Tibial artery (tissue), 4 donors: ENCODE measurements at regions not wholly inside any gene's neighbourhood (a gene's known extent, or its start where the extent isn't known, plus 50 kb on each side); places are given as distances from the start of the nearest gene placed in this dataset.

Source experiments
- DNase-seq, 2 donors: peaks; one replicate each; pipeline ENCODE4 v3.0.0-alpha.2; 2019
- H3K27ac ChIP-seq, 2 donors: fragments of 200-600 bp; sonication (generic) in 1 of 2; 1 replicate in 1 of 2; 2 replicates in 1 of 2; pipeline ENCODE4 v1.5.1; 2018 to 2019; ENCODE audit warnings: mild to moderate bottlenecking in 1 of 2
- H3K27me3 ChIP-seq, 2 donors: fragments of 200-600 bp; sonication (generic) in 1 of 2; one replicate each; pipeline versions ENCODE4 v1.5.1 to v1.6.0; 2016 to 2019
- H3K36me3 ChIP-seq, 3 donors: fragments of 200-600 bp; sonication (generic) in 2 of 3; one replicate each; pipeline ENCODE4 v1.5.1; 2016 to 2019; ENCODE audit warnings: mild to moderate bottlenecking in 2 of 3
- H3K4me1 ChIP-seq, 4 donors: fragments of 200-600 bp; sonication (generic) in 2 of 4; 1 replicate in 3 of 4; 2 replicates in 1 of 4; pipeline ENCODE4 v1.5.1; 2016 to 2019
- H3K4me3 ChIP-seq, 2 donors: fragments of 200-600 bp; sonication (generic) in 1 of 2; 1 replicate in 1 of 2; 2 replicates in 1 of 2; pipeline ENCODE4 v1.5.1; 2018 to 2019; ENCODE audit warnings: mild to moderate bottlenecking in 2 of 2
- H3K9me3 ChIP-seq, 3 donors: fragments of 200-600 bp; sonication (generic) in 1 of 3; one replicate each; pipeline ENCODE4 v1.5.1; 2016 to 2019
- intact Hi-C: fragments of 100-400 bp; cut with DNase I; formaldehyde crosslinking; loops from one replicate; pipeline ENCODE4 v1.15.0; 2023; ENCODE audit warnings: low total_unique reads
- TF ChIP-seq, protein P1 (sequence below), 2 experiments: fragments of 200-600 bp in 1 of 2; fragments of 450-650 bp in 1 of 2; IDR thresholded peaks; one replicate each; pipeline ENCODE4 v1.5.1; 2017 to 2019; ENCODE audit warnings: antibody characterized with exemption in 2 of 2, mild to moderate bottlenecking in 1 of 2, moderate library complexity in 1 of 2

DNA sequence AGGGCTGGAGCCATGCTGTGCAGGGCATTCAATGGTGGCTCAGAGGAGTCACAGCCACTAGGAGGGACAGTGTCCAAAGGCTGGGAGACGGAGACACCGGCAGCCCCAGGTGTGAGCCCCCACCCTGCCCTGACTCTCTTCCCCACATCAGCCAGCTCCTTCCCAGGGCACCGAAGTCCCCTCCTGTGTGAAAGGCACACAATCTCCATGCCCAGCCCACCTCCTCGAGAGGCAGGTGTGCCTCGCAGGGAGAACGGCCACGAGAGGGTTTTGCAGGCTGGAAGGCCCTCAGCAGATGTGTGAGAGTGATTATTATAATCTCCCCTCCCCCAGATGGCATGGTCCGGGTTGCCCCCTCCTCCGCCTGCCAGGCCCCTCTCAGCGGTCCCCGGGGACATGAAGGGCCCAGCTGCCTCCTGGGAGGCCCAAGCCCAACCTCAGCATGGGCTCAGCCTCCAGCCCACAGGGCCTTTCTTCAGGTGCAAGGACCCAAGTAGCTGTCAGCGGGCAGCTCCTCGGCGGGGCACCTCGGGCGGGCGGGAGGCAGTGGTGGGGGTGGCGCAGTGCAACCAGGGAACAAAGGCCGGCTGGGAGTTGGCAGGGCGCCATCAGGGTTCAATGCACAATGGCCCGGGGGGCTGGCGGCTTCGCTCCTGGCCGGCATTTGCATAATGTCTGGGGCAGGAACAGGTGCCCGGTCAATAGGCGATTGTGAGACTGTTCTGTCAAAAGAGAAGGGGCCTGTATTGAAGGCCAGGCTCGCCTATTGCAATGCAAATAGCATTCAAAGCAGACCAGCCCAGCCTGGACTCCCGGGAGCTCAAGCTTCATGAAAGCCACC, 155.3 kb upstream of the ZMIZ1 start:
- intact Hi-C loops: no loop called here
- Histone ChIP-seq H3K27ac (no peak overlapping the region), H3K36me3 (no peaks in the 10 kb centered on the region), H3K9me3 (no peaks in the 10 kb centered on the region), H3K4me1 (no peaks in the 10 kb centered on the region), H3K27me3 (no peaks in the 10 kb centered on the region), H3K4me3 (no peak overlapping the region)
- TF ChIP-seq, protein P1, sequence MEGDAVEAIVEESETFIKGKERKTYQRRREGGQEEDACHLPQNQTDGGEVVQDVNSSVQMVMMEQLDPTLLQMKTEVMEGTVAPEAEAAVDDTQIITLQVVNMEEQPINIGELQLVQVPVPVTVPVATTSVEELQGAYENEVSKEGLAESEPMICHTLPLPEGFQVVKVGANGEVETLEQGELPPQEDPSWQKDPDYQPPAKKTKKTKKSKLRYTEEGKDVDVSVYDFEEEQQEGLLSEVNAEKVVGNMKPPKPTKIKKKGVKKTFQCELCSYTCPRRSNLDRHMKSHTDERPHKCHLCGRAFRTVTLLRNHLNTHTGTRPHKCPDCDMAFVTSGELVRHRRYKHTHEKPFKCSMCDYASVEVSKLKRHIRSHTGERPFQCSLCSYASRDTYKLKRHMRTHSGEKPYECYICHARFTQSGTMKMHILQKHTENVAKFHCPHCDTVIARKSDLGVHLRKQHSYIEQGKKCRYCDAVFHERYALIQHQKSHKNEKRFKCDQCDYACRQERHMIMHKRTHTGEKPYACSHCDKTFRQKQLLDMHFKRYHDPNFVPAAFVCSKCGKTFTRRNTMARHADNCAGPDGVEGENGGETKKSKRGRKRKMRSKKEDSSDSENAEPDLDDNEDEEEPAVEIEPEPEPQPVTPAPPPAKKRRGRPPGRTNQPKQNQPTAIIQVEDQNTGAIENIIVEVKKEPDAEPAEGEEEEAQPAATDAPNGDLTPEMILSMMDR (IDR thresholded peaks at IDR 0.05): no peak
- no peak for DNase-seq

DNA sequence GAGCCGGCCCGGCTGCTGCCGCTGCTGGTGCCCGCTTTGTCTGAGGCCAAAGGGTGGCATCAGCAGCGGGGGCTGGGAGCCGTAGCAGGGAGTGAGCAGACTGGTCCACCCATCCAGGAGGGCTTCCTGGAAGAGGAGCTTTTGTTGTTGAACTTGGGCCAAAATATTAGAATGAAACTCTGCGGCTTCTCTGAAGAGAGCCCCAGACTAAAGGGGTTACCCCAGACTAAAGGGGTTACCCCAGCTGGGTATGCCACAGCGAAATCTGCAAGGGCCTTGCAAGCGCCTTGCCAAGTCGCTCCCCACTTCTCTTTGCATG, 154.7 kb upstream of the ZMIZ1 start:
- intact Hi-C loops: no loop called here
- no peak overlapping the region for H3K27ac ChIP-seq
- H3K36me3 ChIP-seq: no peaks in the 10 kb centered on the region
- H3K4me3 ChIP-seq: no peak overlapping the region
- H3K9me3 ChIP-seq: no peaks in the 10 kb centered on the region
- no peak for DNase-seq
- no peaks in the 10 kb centered on the region for H3K27me3 ChIP-seq
- H3K4me1 ChIP-seq: no peaks in the 10 kb centered on the region
- TF ChIP-seq, protein P1 (IDR thresholded peaks at IDR 0.05): no peak

DNA sequence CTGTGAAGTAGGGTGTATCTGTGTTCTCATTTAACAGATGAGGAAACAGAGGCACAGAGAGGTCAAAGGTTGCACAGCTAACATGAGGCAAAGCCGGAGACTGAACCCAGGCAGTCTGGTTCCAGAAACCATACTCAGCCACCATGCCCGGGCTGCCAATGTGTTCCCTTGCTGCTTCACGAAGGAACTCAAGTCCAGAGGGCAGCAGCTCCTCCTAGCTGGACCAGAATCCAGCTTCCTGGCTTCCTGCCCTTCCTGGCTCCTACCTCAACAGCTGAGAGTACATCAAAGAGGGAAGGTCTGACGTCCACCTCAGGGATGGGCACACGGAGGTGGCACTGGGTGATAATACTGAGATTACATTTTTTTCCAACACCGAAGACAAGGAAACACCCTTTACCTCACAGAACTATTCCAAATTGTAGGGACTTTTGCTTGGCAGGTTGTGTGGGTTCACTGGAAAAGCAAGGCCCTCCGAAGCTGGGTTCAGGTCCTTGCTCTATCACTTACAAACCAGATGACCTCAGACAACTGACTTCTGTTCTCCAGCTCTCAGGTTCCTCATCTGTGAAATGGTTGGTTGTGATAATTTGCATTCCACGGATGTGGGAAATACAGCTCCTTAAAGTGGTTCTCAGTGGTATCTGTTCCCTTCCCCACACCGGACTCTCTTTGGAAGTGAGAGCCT, 154.1 kb upstream of the ZMIZ1 start:
- intact Hi-C loops: no loop called here
- TF ChIP-seq, protein P1 (IDR thresholded peaks at IDR 0.05): no peak
- Histone ChIP-seq H3K4me1 (no peaks in the 10 kb centered on the region), H3K27me3 (peaks cover 0 to 6% of the 10 kb centered on the region in 2 donors), H3K36me3 (no peaks in the 10 kb centered on the region), H3K9me3 (no peaks in the 10 kb centered on the region), H3K4me3 (no peak overlapping the region), H3K27ac (no peak overlapping the region)
- DNase-seq: peak in 1 of 2 donors; percentile 71

DNA sequence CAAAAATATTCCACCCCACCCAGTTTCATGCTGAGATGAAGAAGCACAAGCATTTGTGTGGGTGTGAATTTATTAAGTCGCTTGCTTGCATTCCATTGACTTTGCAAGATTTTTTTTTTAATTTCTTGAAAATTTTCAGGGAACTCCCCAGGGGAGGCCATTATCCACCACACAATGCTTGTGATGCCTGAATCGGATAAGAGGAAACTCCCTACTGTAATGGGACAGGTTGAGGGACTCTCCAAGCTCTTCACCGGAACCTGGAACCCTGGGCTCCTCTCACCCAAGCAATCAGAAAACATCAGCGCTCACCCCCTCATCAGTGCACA, 153.6 kb upstream of the ZMIZ1 start:
- TF ChIP-seq, protein P1 (IDR thresholded peaks at IDR 0.05): no peak
- no peaks in the 10 kb centered on the region for H3K4me1 ChIP-seq

DNA sequence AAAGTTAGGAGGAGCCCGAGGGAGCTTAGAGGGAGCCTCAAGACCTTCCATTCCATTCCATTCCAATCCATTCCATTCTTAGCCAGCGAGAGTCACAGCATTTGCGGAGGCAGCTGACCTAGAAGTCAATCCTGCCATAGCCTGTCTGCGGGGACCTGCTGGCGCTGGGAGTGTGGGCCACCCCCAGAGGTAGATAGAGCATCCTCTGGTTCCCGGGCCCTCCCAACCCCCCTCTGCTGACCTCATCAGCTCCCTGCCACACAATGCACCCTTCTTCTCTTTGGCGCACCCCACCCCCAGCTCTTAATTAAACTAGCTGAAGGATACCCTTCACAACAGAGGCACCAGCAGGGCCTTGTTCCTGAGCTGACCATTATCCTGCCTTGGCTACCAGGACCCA, 152.5 kb upstream of the ZMIZ1 start:
- TF ChIP-seq, protein P1 (IDR thresholded peaks at IDR 0.05): no peak
- Histone ChIP-seq H3K4me1 (no peaks in the 10 kb centered on the region), H3K27me3 (peaks cover 0 to 11% of the 10 kb centered on the region in 2 donors), H3K27ac (no peak overlapping the region), H3K36me3 (no peaks in the 10 kb centered on the region), H3K9me3 (no peaks in the 10 kb centered on the region), H3K4me3 (no peak overlapping the region)
- DNase-seq: no peak
- intact Hi-C loops: no loop called here

More for the DNA sequence above, 153.6 kb upstream of the ZMIZ1 start:
- intact Hi-C loops: no loop called here
- H3K27me3 ChIP-seq: peaks cover 0 to 10% of the 10 kb centered on the region in 2 donors
- no peaks in the 10 kb centered on the region for H3K9me3 ChIP-seq
- no peak overlapping the region for H3K4me3 ChIP-seq
- H3K36me3 ChIP-seq: no peaks in the 10 kb centered on the region
- H3K27ac ChIP-seq: no peak overlapping the region
- no peak for DNase-seq
